GM12891 (cell line): ENCODE measurements at regions not wholly inside any gene's neighbourhood (a gene's known extent, or its start where the extent isn't known, plus 50 kb on each side); places are given as distances from the start of the nearest gene placed in this dataset.

Experiments
- POLR2A ChIP-seq: IDR thresholded peaks from 2 replicates; pipeline ENCODE4 v1.6.1; 2011; ENCODE audit warnings: low read depth, low read length, control low read depth
- TAF1 ChIP-seq: IDR thresholded peaks from 2 replicates; pipeline ENCODE4 v1.6.1; 2011; ENCODE audit warnings: low read depth, low read length, control low read depth

DNA sequence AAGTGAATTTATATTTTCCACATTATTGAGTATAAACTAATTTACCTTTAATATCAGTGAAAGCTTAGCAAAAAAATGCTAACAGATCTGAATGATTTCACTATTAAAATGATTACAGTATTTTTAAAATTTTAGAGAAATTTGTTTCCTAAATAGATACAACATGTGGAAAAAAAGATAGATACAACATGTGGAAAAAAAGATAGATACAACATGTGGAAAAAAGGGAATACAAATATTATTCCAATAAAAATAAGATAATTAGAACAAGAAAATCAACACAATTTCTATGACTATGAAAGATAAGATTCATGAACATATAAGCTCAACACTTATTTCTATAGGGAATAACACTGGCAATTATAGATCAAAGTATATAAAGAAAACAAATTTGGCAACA, 865.9 kb upstream of the VRK2 start:
- TF ChIP-seq TAF1 (no peak), POLR2A (no peak)
